H1 (cell line): ENCODE measurements at regions not wholly inside any gene's neighbourhood (a gene's known extent, or its start where the extent isn't known, plus 50 kb on each side); places are given as distances from the start of the nearest gene placed in this dataset.
A peak's percentile ranks its signal among the peaks of the same experiment; 100 is the strongest.

Experiments
- CTCF ChIA-PET: fragments of 300-600 bp; sonication (Branson Sonifier 250); formaldehyde crosslinking; loops from one replicate; lab custom pipeline; 2021; ENCODE audit not compliant: partially characterized antibody; lab: Charles Lee
- POLR2A ChIA-PET: fragments of 300-600 bp; sonication (Branson Sonifier 250); formaldehyde crosslinking; loops from one replicate; lab custom pipeline; 2021; ENCODE audit warnings: inconsistent platforms; ENCODE audit not compliant: partially characterized antibody; lab: Charles Lee
- DNase-seq, 2 experiments: peaks; one replicate each; pipeline versions ENCODE4 v3.0.0 to v3.0.0-alpha.2; 2010 to 2022; ENCODE audit warnings: low spot score in 2 of 2, low read depth in 1 of 2, mixed read lengths in 1 of 2
- FAIRE-seq: peaks from 2 replicates; lab custom pipeline; 2011; peaks lifted over from hg19 to GRCh38; lab: Jason Lieb, UNC
- H2AFZ ChIP-seq: 2 replicates; pipeline ENCODE4 v1.8.1; 2012; ENCODE audit warnings: low read length, inconsistent platforms
- H2AK5ac ChIP-seq: 2 replicates; pipeline ENCODE4 v1.6.1; 2013; ENCODE audit warnings: low read depth, low read length
- H2BK120ac ChIP-seq: replicated peaks from 2 replicates; pipeline ENCODE3; 2013; ENCODE audit warnings: low read depth, low read length, inconsistent platforms
- H2BK12ac ChIP-seq: 2 replicates; pipeline ENCODE4 v1.6.1; 2013; ENCODE audit warnings: low read depth, low read length
- H2BK15ac ChIP-seq: 2 replicates; pipeline ENCODE4 v1.6.1; 2013; ENCODE audit warnings: low read length
- H2BK20ac ChIP-seq: 2 replicates; pipeline ENCODE4 v1.6.1; 2013; ENCODE audit warnings: low read length
- H2BK5ac ChIP-seq: 2 replicates; pipeline ENCODE4 v1.6.1; 2013; ENCODE audit warnings: low read depth, low read length
- H3K14ac ChIP-seq: 2 replicates; pipeline ENCODE4 v1.6.1; 2013; ENCODE audit warnings: inconsistent platforms; ENCODE audit not compliant: insufficient read length
- H3K18ac ChIP-seq: 2 replicates; pipeline ENCODE4 v1.6.1; 2013; ENCODE audit warnings: low read length; ENCODE audit errors: extremely low read depth
- H3K23ac ChIP-seq: 2 replicates; pipeline ENCODE4 v1.6.1; 2013; ENCODE audit warnings: inconsistent platforms; ENCODE audit not compliant: insufficient read length
- H3K23me2 ChIP-seq: 2 replicates; pipeline ENCODE4 v1.6.1; 2013; ENCODE audit warnings: low read depth, low read length
- H3K27ac ChIP-seq: 2 replicates; pipeline ENCODE4 v1.6.1; 2011; ENCODE audit warnings: low read depth, low read length, inconsistent platforms
- H3K27me3 ChIP-seq, 4 experiments: replicated peaks in 1 of 4; 1 replicate in 1 of 4; 2 replicates in 3 of 4; pipeline versions ENCODE4 v1.6.1 to v1.8.1; 2011 to 2013; ENCODE audit warnings: low read length in 3 of 4, mild to moderate bottlenecking in 3 of 4, inconsistent platforms in 2 of 4, mixed read lengths in 2 of 4, moderate library complexity in 1 of 4; ENCODE audit not compliant: control insufficient read depth in 3 of 4, insufficient read depth in 3 of 4; ENCODE audit errors: extremely low read depth in 1 of 4
- H3K36me3 ChIP-seq, 4 experiments: 2 replicates each; pipeline versions ENCODE4 v1.6.1 to v1.8.1; 2011 to 2013; ENCODE audit warnings: mild to moderate bottlenecking in 4 of 4, low read length in 3 of 4, moderate library complexity in 2 of 4, control low read depth in 1 of 4, inconsistent platforms in 1 of 4; ENCODE audit not compliant: insufficient read depth in 4 of 4, control insufficient read depth in 2 of 4
- H3K4ac ChIP-seq: replicated peaks from 2 replicates; pipeline ENCODE3; 2013; ENCODE audit warnings: low read length, low read depth, mixed read lengths, inconsistent platforms; ENCODE audit not compliant: insufficient read length
- H3K4me1 ChIP-seq, 4 experiments: replicated peaks in 1 of 4; 1 replicate in 1 of 4; 2 replicates in 3 of 4; pipeline versions ENCODE4 v1.6.1 to v1.8.1; 2011 to 2013; ENCODE audit warnings: low read length in 3 of 4, inconsistent platforms in 2 of 4, mixed read lengths in 1 of 4; ENCODE audit not compliant: insufficient read depth in 4 of 4, control insufficient read depth in 3 of 4
- H3K4me2 ChIP-seq, 2 experiments: 2 replicates each; pipeline versions ENCODE4 v1.6.1 to v1.8.1; 2011 to 2013; ENCODE audit warnings: low read depth in 2 of 2, low read length in 2 of 2, control low read depth in 1 of 2, inconsistent platforms in 1 of 2, mild to moderate bottlenecking in 1 of 2; ENCODE audit not compliant: insufficient read depth in 1 of 2
- H3K4me3 ChIP-seq, 4 experiments: fragments of 200-600, 300-600 bp in 1 of 4; sonication (generic), shearing (Covaris generic), sonication (Bioruptor Twin) in 1 of 4; 2 replicates each; pipeline versions ENCODE4 v1.5.1 to v1.8.1; 2011 to 2016; ENCODE audit warnings: low read length in 4 of 4, low read depth in 3 of 4, control low read depth in 2 of 4, inconsistent platforms in 2 of 4, mild to moderate bottlenecking in 2 of 4, mixed read lengths in 1 of 4, moderate library complexity in 1 of 4; ENCODE audit not compliant: insufficient read depth in 2 of 4; ENCODE audit errors: extremely low read depth in 1 of 4
- H3K56ac ChIP-seq: replicated peaks from 2 replicates; pipeline ENCODE3; 2013; ENCODE audit warnings: low read depth, mild to moderate bottlenecking, mixed read lengths, low read length, inconsistent platforms; ENCODE audit not compliant: insufficient read length
- H3K79me1 ChIP-seq: 2 replicates; pipeline ENCODE4 v1.6.1; 2013; ENCODE audit warnings: low read depth, low read length, control low read depth
- H3K79me2 ChIP-seq, 2 experiments: 2 replicates each; pipeline versions ENCODE4 v1.6.1 to v1.8.1; 2012 to 2013; ENCODE audit warnings: low read length in 2 of 2, mild to moderate bottlenecking in 2 of 2, inconsistent platforms in 1 of 2; ENCODE audit not compliant: insufficient read depth in 2 of 2, control insufficient read depth in 1 of 2
- H3K9ac ChIP-seq, 4 experiments: replicated peaks in 1 of 4; 1 replicate in 1 of 4; 2 replicates in 3 of 4; pipeline versions ENCODE4 v1.6.1 to v1.8.1; 2011 to 2013; ENCODE audit warnings: low read depth in 3 of 4, low read length in 3 of 4, control low read depth in 2 of 4, mild to moderate bottlenecking in 2 of 4, moderate library complexity in 2 of 4, inconsistent platforms in 1 of 4; ENCODE audit errors: extremely low read depth in 1 of 4
- H3K9me3 ChIP-seq, 2 experiments: 2 replicates each; pipeline versions ENCODE4 v1.6.1 to v1.8.1; 2012 to 2013; ENCODE audit warnings: mild to moderate bottlenecking in 2 of 2, moderate library complexity in 2 of 2, control low read depth in 1 of 2, inconsistent platforms in 1 of 2, low read depth in 1 of 2, low read length in 1 of 2, mixed read lengths in 1 of 2; ENCODE audit not compliant: insufficient read depth in 2 of 2
- H4K20me1 ChIP-seq, 2 experiments: replicated peaks in 1 of 2; 2 replicates each; pipeline versions ENCODE3 to v1.8.1; 2011 to 2013; ENCODE audit warnings: inconsistent platforms in 2 of 2, low read length in 2 of 2, mild to moderate bottlenecking in 1 of 2; ENCODE audit not compliant: insufficient read depth in 2 of 2, control insufficient read depth in 1 of 2
- H4K5ac ChIP-seq: 2 replicates; pipeline ENCODE4 v1.6.1; 2013; ENCODE audit warnings: low read length, low read depth, mixed read lengths, inconsistent platforms; ENCODE audit not compliant: insufficient read length
- H4K8ac ChIP-seq: 2 replicates; pipeline ENCODE4 v1.8.0; 2013; ENCODE audit warnings: mild to moderate bottlenecking, moderate library complexity, low read length, inconsistent platforms; ENCODE audit not compliant: insufficient read depth; ENCODE audit errors: extremely low read depth
- H4K91ac ChIP-seq: replicated peaks from 2 replicates; pipeline ENCODE3; 2013; ENCODE audit warnings: low read length, mixed read lengths, inconsistent platforms; ENCODE audit not compliant: insufficient read length
- CREB1 ChIP-seq: IDR thresholded peaks from 2 replicates; pipeline ENCODE4 v1.6.1; 2012; ENCODE audit warnings: inconsistent platforms
- SIX5 ChIP-seq: IDR thresholded peaks from 2 replicates; pipeline ENCODE4 v1.6.1; 2011; ENCODE audit warnings: mild to moderate bottlenecking, low read depth, low read length
- WGBS, 2 experiments: shearing (Covaris generic) in 1 of 2; methylation state at CpG; one replicate each; pipeline versions ENCODE4 v1.1.6 to v1.1.7; 2013 to 2015; ENCODE audit warnings: low lambda C conversion rate in 2 of 2, mixed read lengths in 2 of 2, inconsistent platforms in 1 of 2, low coverage in 1 of 2, missing lambda C conversion rate in 1 of 2; ENCODE audit not compliant: insufficient replicate concordance in 2 of 2, insufficient coverage in 1 of 2, insufficient read length in 1 of 2; ENCODE audit errors: extremely low coverage in 1 of 2, missing lambda C conversion rate in 1 of 2; 5-methylcytosine and 5-hydroxymethylcytosine counted together

- 0 out of 2 replicates have a peak, but pooled peaks have one; percentile 6 for TF ChIP-seq SIX5
Measured at GRCh38 chr14:87522575-87522974, 470.4 kb downstream of the GALC start (continued).

GRCh38 chr14:87508333-87508732, 484.6 kb downstream of the GALC start:
- no peak overlapping the region for H3K56ac ChIP-seq
- H2BK12ac ChIP-seq: no peak overlapping the region
- no peak overlapping the region for H3K18ac ChIP-seq
- H3K23me2 ChIP-seq: no peaks in the 10 kb centered on the region
- no peaks in the 10 kb centered on the region for H3K79me1 ChIP-seq
- H3K79me2 ChIP-seq: no peaks in the 10 kb centered on the region
- H2BK120ac ChIP-seq: no peak overlapping the region
- no peaks in the 10 kb centered on the region for H3K9me3 ChIP-seq
- H3K27me3 ChIP-seq: no peaks in the 10 kb centered on the region
- H2BK15ac ChIP-seq: no peak overlapping the region
- no peak overlapping the region for H3K14ac ChIP-seq
- no peak overlapping the region for H3K4me2 ChIP-seq
- no peak for TF ChIP-seq CREB1
- H4K91ac ChIP-seq: no peak overlapping the region
- CTCF ChIA-PET: no interaction called here
- no peak overlapping the region for H3K23ac ChIP-seq
- no peak overlapping the region for H2BK20ac ChIP-seq
- FAIRE-seq: no peak
- POLR2A ChIA-PET: no interaction called here
- no peak overlapping the region for H3K27ac ChIP-seq
- peaks cover 0 to 3% (median 0%) of the 10 kb centered on the region in 4 experiments; a peak in 1 of 7 replicates for H3K4me1 ChIP-seq
- no peak for DNase-seq
- no peak overlapping the region for H3K4me3 ChIP-seq
- H3K4ac ChIP-seq: no peak overlapping the region
- no peak overlapping the region for H2BK5ac ChIP-seq
- 87% methylated on average over 1 of the region's 1 CpG; no CpG with 5 or more reads in 1 of the 2 experiments for WGBS, 2 experiments
- no peaks in the 10 kb centered on the region for H3K36me3 ChIP-seq
- H2AK5ac ChIP-seq: no peak overlapping the region
- H4K8ac ChIP-seq: no peak overlapping the region
- H2AFZ ChIP-seq: no peak overlapping the region
- no peak overlapping the region for H4K5ac ChIP-seq
- no peak overlapping the region for H3K9ac ChIP-seq
- H4K20me1 ChIP-seq: no peaks in the 10 kb centered on the region
